ENCODE measurements at regions not wholly inside any gene's neighbourhood (a gene's known extent, or its start where the extent isn't known, plus 50 kb on each side); places are given as distances from the start of the nearest gene placed in this dataset.

- TF ChIP-seq CTCF (IDR thresholded peaks at IDR 0.05) (no peak), POLR2AphosphoS5 (IDR thresholded peaks at IDR 0.05) (no peak), POLR2A (IDR thresholded peaks at IDR 0.05) (no peak)
These were observed 90.7 kb downstream of the RHOU start for GRCh38 chr1:228825840-228826484.

Measured in breast epithelium (tissue), 3 donors.